GM12878 (cell line): ENCODE measurements at regions not wholly inside any gene's neighbourhood (a gene's known extent, or its start where the extent isn't known, plus 50 kb on each side); places are given as distances from the start of the nearest gene placed in this dataset.

Source experiments
- ATAC-seq: fragments of 200-7000 bp; cut with Tn5 transposase; 3 replicates; pipeline ENCODE4 v1.9.1; 2020; ENCODE audit warnings: mild to moderate bottlenecking, moderate library complexity
- BruUV-seq: library from RNA; stranded (reverse); fragments of 400-500 nt; replicated peaks from 2 replicates; lab custom pipeline; 2021; lab: Mats Ljungman, UMichigan
- CTCF ChIA-PET: fragments of 300-600 bp; sonication (Branson Sonifier 250); formaldehyde crosslinking; extraction: SDS; loops from one replicate; lab custom pipeline; 2021; ENCODE audit warnings: inconsistent platforms; lab: Yijun Ruan, JAX
- POLR2A ChIA-PET: fragments of 350-600 bp; formaldehyde crosslinking; extraction: SDS; loops from one replicate; lab custom pipeline; 2021; ENCODE audit warnings: inconsistent platforms; lab: Charles Lee
- RAD21 ChIA-PET: fragments of 300-600 bp; sonication (Branson Sonifier 250); formaldehyde crosslinking; loops from one replicate; lab custom pipeline; 2023; ENCODE audit warnings: antibody characterized with exemption; ENCODE audit not compliant: unreplicated experiment; lab: Charles Lee
- SMC1A ChIA-PET: fragments of 300-600 bp; sonication (Branson Sonifier 250); formaldehyde crosslinking; loops from one replicate; lab custom pipeline; 2023; ENCODE audit not compliant: unreplicated experiment, uncharacterized antibody; lab: Charles Lee
- DNase-seq: peaks from one replicate; pipeline ENCODE4 v3.0.0-alpha.2; 2011; ENCODE audit warnings: low read depth, low spot score
- FAIRE-seq: peaks from 3 replicates; lab custom pipeline; 2011; peaks lifted over from hg19 to GRCh38; lab: Jason Lieb, UNC
- H2AFZ ChIP-seq: 2 replicates; pipeline ENCODE4 v1.6.0; 2011; ENCODE audit warnings: low read depth, low read length, control low read depth; ENCODE audit not compliant: control insufficient read depth
- H3K27ac ChIP-seq: 2 replicates; pipeline ENCODE4 v1.5.1; 2011; ENCODE audit warnings: control low read depth; ENCODE audit not compliant: control insufficient read depth, insufficient read depth
- H3K27me3 ChIP-seq, 2 experiments: replicated peaks in 1 of 2; 2 replicates each; pipeline versions ENCODE4 v1.6.0 to v1.6.1; 2011; ENCODE audit warnings: low read length in 1 of 2; ENCODE audit not compliant: control insufficient read depth in 2 of 2, insufficient read depth in 2 of 2
- H3K36me3 ChIP-seq, 2 experiments: 2 replicates each; pipeline ENCODE4 v1.5.1; 2011; ENCODE audit warnings: low read length in 1 of 2; ENCODE audit not compliant: control insufficient read depth in 2 of 2, insufficient read depth in 2 of 2
- H3K4me1 ChIP-seq: 2 replicates; pipeline ENCODE4 v1.6.1; 2011; ENCODE audit warnings: mild to moderate bottlenecking, low read length, moderate library complexity, mixed read lengths; ENCODE audit not compliant: control insufficient read depth, insufficient read depth
- H3K4me2 ChIP-seq: 2 replicates; pipeline ENCODE4 v1.6.0; 2011; ENCODE audit warnings: control low read depth; ENCODE audit not compliant: control insufficient read depth, insufficient read depth
- H3K4me3 ChIP-seq: fragments of 200-600 bp; sonication (generic); 2 replicates; pipeline ENCODE4 v1.5.1; 2016
- H3K79me2 ChIP-seq: 2 replicates; pipeline ENCODE4 v1.6.0; 2011; ENCODE audit warnings: low read length; ENCODE audit not compliant: control insufficient read depth, insufficient read depth
- H3K9ac ChIP-seq: 2 replicates; pipeline ENCODE4 v1.8.0; 2011; ENCODE audit warnings: low read length, control low read depth, mixed read lengths; ENCODE audit not compliant: control insufficient read depth, insufficient read depth
- H3K9me3 ChIP-seq: replicated peaks from 3 replicates; pipeline ENCODE4 v1.5.1; 2011; ENCODE audit warnings: mild to moderate bottlenecking, low read length; ENCODE audit not compliant: control insufficient read depth, insufficient read depth
- H4K20me1 ChIP-seq: 2 replicates; pipeline ENCODE4 v1.6.0; 2011; ENCODE audit not compliant: control insufficient read depth, insufficient read depth
- BACH1 ChIP-seq: fragments of 450-650 bp; IDR thresholded peaks from 2 replicates; pipeline ENCODE4 v1.6.1; 2017; ENCODE audit warnings: mild to moderate bottlenecking, borderline replicate concordance
- CBX3 ChIP-seq: fragments of 200-600 bp; sonication (generic); IDR thresholded peaks from 2 replicates; pipeline ENCODE4 v1.6.1; 2016; ENCODE audit warnings: low read depth, borderline replicate concordance
- EGR1 ChIP-seq, 2 experiments: IDR thresholded peaks; 1 replicate in 1 of 2; 2 replicates in 1 of 2; pipeline ENCODE4 v1.6.1; 2011 to 2012; ENCODE audit warnings: low read depth in 2 of 2, low read length in 2 of 2, borderline replicate concordance in 1 of 2, mild to moderate bottlenecking in 1 of 2, moderate library complexity in 1 of 2
- HCFC1 ChIP-seq: fragments of 150-350 bp; IDR thresholded peaks from 2 replicates; pipeline ENCODE4 v1.6.1; 2014; ENCODE audit warnings: low read length
- HDAC6 ChIP-seq: fragments of 200-600 bp; sonication (generic); IDR thresholded peaks from one replicate; pipeline ENCODE4 v1.8.0; 2017; ENCODE audit warnings: antibody characterized with exemption; ENCODE audit not compliant: unreplicated experiment
- IRF5 ChIP-seq: fragments of 450-650 bp; IDR thresholded peaks from 2 replicates; pipeline ENCODE4 v1.6.1; 2017; ENCODE audit warnings: borderline replicate concordance
- MTA2 ChIP-seq: fragments of 450-650 bp; IDR thresholded peaks from 2 replicates; pipeline ENCODE4 v1.6.1; 2016; ENCODE audit warnings: low read depth, mild to moderate bottlenecking, moderate library complexity
- PAX5 ChIP-seq: IDR thresholded peaks from 2 replicates; pipeline ENCODE4 v1.6.1; 2011; ENCODE audit warnings: low read depth, low read length, borderline replicate concordance
- RFX5 ChIP-seq: IDR thresholded peaks from 2 replicates; pipeline ENCODE4 v1.6.1; 2011; ENCODE audit warnings: low read depth, low read length, improper control_type of control experiment
- SIN3A ChIP-seq: IDR thresholded peaks from 2 replicates; pipeline ENCODE4 v1.6.1; 2012; ENCODE audit warnings: low read depth, low read length, improper control_type of control experiment
- ZNF207 ChIP-seq: fragments of 450-650 bp; IDR thresholded peaks from 2 replicates; pipeline ENCODE4 v1.6.1; 2014; ENCODE audit warnings: antibody characterized with exemption, mild to moderate bottlenecking, borderline replicate concordance
- ZNF217 ChIP-seq: fragments of 450-650 bp; IDR thresholded peaks from 2 replicates; pipeline ENCODE4 v1.6.1; 2017; ENCODE audit warnings: antibody characterized with exemption, mild to moderate bottlenecking
- WGBS: methylation state at CpG from one replicate; pipeline ENCODE4 v1.1.6; 2016; ENCODE audit warnings: low lambda C conversion rate; ENCODE audit not compliant: insufficient replicate concordance, insufficient coverage; ENCODE audit errors: missing lambda C conversion rate; 5-methylcytosine and 5-hydroxymethylcytosine counted together
- in situ Hi-C: fragments of 300-500 bp; cut with MboI; formaldehyde crosslinking; loops from 9 replicates; pipeline ENCODE4 v1.14.3; 2018; ENCODE audit warnings: mixed read lengths
- intact Hi-C: fragments of 100-400 bp; cut with micrococcal nuclease; formaldehyde crosslinking; loops from one replicate; pipeline ENCODE4 v1.14.2; 2022; ENCODE audit not compliant: unreplicated experiment
- TF ChIP-seq, protein P1 (sequence below): fragments of 450-650 bp; formaldehyde crosslinking; IDR thresholded peaks from 2 replicates; pipeline ENCODE4 v1.4.0; 2020; ENCODE audit warnings: mild to moderate bottlenecking, moderate library complexity
- TF ChIP-seq, protein P2 (sequence below): fragments of 450-650 bp; conservative IDR thresholded peaks from 2 replicates; pipeline ENCODE4 v1.6.1; 2017; ENCODE audit warnings: mild to moderate bottlenecking, moderate library complexity
- TF ChIP-seq, protein P3 (sequence below), 3 experiments: IDR thresholded peaks in 2 of 3; conservative IDR thresholded peaks in 1 of 3; 2 replicates each; pipeline ENCODE4 v1.5.1; 2011; ENCODE audit warnings: low read depth in 3 of 3, low read length in 3 of 3, mild to moderate bottlenecking in 3 of 3, control low read depth in 2 of 3, moderate library complexity in 2 of 3, inconsistent platforms in 1 of 3, mixed read lengths in 1 of 3; ENCODE audit not compliant: control insufficient read depth in 2 of 3, insufficient read depth in 1 of 3; ENCODE audit errors: extremely low read depth in 1 of 3

DNA sequence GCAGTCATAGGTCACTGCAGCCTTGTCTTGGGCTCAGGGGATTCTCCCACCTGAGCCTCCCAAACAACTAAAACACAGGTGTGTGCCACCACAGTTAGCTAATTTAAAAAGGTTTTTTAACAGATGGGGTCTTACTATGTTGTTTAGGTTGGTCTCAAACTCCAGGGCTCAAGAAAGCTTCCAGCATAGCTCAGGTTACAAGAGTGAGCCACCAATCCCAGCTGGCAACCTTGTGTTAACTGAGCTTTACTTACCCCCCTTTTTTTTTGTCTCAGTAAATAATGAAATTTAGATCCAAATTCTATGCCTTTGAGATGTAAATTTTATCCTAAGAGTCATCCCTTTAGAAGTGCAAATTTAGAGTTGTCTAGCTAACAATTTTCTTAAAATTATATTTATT is 103.9 kb upstream of the OLFM3 start (continued):
- TF ChIP-seq, protein P1, sequence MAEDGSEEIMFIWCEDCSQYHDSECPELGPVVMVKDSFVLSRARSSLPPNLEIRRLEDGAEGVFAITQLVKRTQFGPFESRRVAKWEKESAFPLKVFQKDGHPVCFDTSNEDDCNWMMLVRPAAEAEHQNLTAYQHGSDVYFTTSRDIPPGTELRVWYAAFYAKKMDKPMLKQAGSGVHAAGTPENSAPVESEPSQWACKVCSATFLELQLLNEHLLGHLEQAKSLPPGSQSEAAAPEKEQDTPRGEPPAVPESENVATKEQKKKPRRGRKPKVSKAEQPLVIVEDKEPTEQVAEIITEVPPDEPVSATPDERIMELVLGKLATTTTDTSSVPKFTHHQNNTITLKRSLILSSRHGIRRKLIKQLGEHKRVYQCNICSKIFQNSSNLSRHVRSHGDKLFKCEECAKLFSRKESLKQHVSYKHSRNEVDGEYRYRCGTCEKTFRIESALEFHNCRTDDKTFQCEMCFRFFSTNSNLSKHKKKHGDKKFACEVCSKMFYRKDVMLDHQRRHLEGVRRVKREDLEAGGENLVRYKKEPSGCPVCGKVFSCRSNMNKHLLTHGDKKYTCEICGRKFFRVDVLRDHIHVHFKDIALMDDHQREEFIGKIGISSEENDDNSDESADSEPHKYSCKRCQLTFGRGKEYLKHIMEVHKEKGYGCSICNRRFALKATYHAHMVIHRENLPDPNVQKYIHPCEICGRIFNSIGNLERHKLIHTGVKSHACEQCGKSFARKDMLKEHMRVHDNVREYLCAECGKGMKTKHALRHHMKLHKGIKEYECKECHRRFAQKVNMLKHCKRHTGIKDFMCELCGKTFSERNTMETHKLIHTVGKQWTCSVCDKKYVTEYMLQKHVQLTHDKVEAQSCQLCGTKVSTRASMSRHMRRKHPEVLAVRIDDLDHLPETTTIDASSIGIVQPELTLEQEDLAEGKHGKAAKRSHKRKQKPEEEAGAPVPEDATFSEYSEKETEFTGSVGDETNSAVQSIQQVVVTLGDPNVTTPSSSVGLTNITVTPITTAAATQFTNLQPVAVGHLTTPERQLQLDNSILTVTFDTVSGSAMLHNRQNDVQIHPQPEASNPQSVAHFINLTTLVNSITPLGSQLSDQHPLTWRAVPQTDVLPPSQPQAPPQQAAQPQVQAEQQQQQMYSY (CRISPR knock-in tag) = no peak
- no peak for TF ChIP-seq SIN3A
- TF ChIP-seq, protein P2, sequence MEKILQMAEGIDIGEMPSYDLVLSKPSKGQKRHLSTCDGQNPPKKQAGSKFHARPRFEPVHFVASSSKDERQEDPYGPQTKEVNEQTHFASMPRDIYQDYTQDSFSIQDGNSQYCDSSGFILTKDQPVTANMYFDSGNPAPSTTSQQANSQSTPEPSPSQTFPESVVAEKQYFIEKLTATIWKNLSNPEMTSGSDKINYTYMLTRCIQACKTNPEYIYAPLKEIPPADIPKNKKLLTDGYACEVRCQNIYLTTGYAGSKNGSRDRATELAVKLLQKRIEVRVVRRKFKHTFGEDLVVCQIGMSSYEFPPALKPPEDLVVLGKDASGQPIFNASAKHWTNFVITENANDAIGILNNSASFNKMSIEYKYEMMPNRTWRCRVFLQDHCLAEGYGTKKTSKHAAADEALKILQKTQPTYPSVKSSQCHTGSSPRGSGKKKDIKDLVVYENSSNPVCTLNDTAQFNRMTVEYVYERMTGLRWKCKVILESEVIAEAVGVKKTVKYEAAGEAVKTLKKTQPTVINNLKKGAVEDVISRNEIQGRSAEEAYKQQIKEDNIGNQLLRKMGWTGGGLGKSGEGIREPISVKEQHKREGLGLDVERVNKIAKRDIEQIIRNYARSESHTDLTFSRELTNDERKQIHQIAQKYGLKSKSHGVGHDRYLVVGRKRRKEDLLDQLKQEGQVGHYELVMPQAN = no peak

- Histone ChIP-seq H3K4me1 (no peaks in the 10 kb centered on the region), H2AFZ (no peak overlapping the region), H3K9me3 (no peaks in the 10 kb centered on the region), H3K36me3 (no peaks in the 10 kb centered on the region), H3K9ac (no peak overlapping the region), H3K27me3 (no peaks in the 10 kb centered on the region), H4K20me1 (no peaks in the 10 kb centered on the region), H3K27ac (no peak overlapping the region), H3K4me3 (no peak overlapping the region), H3K4me2 (no peak overlapping the region), H3K79me2 (no peaks in the 10 kb centered on the region)
- ChIA-PET RAD21 (no interaction called here), CTCF (interaction anchor here (1.7 kb wide), 1 partner anchor 12 kb away, joined by 7 read pairs; no protein-coding TSS in a partner anchor), POLR2A (no interaction called here), SMC1A (interaction anchor here (1.2 kb wide), 1 partner anchor 11 kb away, joined by 3 read pairs; no protein-coding TSS in a partner anchor)
- FAIRE-seq (no peak), ATAC-seq (no peak), DNase-seq (no peak)
- no TSS peak for BruUV-seq
- WGBS = 47% methylated on average over 4 of the region's 4 CpGs
- intact Hi-C loops = no loop called here
- in situ Hi-C loops = no loop called here
- TF ChIP-seq, protein P3, sequence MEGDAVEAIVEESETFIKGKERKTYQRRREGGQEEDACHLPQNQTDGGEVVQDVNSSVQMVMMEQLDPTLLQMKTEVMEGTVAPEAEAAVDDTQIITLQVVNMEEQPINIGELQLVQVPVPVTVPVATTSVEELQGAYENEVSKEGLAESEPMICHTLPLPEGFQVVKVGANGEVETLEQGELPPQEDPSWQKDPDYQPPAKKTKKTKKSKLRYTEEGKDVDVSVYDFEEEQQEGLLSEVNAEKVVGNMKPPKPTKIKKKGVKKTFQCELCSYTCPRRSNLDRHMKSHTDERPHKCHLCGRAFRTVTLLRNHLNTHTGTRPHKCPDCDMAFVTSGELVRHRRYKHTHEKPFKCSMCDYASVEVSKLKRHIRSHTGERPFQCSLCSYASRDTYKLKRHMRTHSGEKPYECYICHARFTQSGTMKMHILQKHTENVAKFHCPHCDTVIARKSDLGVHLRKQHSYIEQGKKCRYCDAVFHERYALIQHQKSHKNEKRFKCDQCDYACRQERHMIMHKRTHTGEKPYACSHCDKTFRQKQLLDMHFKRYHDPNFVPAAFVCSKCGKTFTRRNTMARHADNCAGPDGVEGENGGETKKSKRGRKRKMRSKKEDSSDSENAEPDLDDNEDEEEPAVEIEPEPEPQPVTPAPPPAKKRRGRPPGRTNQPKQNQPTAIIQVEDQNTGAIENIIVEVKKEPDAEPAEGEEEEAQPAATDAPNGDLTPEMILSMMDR (IDR thresholded peaks at IDR 0.05 in 2 of 3, conservative IDR thresholded peaks at IDR 0.05 in 1 of 3; ENCODE audit: control insufficient read depth in 2 of 3, extremely low read depth in 1 of 3, insufficient read depth in 1 of 3, low read depth in 3 of 3, low read length in 3 of 3) = no peak
- no peak for TF ChIP-seq BACH1
- TF ChIP-seq MTA2 = no peak
- TF ChIP-seq RFX5 = no peak
- no peak for TF ChIP-seq ZNF217
- no peak for TF ChIP-seq PAX5
- no peak for TF ChIP-seq HCFC1
- TF ChIP-seq CBX3 = no peak
- TF ChIP-seq IRF5 = no peak
- no peak for TF ChIP-seq HDAC6
- TF ChIP-seq ZNF207 = no peak
- no peak for TF ChIP-seq EGR1 (IDR thresholded peaks at IDR 0.05; ENCODE audit: borderline replicate concordance in 1 of 2, low read depth in 2 of 2, low read length in 2 of 2)
Measured at GRCh38 chr1:102099916-102100315, 103.2 kb upstream of the OLFM3 start.
